Activated naive CD8-positive, alpha-beta T cell treated with anti-CD3 and anti-CD28 coated beads, Interleukin-2, amount 50 U/mL, for 24 hours (primary cell): ENCODE measurements at regions not wholly inside any gene's neighbourhood (a gene's known extent, or its start where the extent isn't known, plus 50 kb on each side); places are given as distances from the start of the nearest gene placed in this dataset.

Experiments
- ATAC-seq: fragments of 150-1000 bp; cut with Tn5 transposase; one replicate; pipeline ENCODE4 v1.10.0; 2021
- DNase-seq: peaks from one replicate; pipeline ENCODE4 v3.0.0; 2021
- H3K27ac Mint-ChIP-seq: one replicate; pipeline ENCODE4 v1.8.0; 2021; ENCODE audit warnings: mild to moderate bottlenecking, mixed read lengths
- H3K27me3 Mint-ChIP-seq: one replicate; pipeline ENCODE4 v1.8.0; 2021; ENCODE audit warnings: mixed read lengths
- H3K36me3 Mint-ChIP-seq: one replicate; pipeline ENCODE4 v1.8.0; 2021; ENCODE audit warnings: low read depth, mixed read lengths
- H3K4me1 Mint-ChIP-seq: one replicate; pipeline ENCODE4 v1.8.0; 2021; ENCODE audit warnings: mixed read lengths
- H3K4me3 Mint-ChIP-seq: one replicate; pipeline ENCODE4 v1.8.0; 2021; ENCODE audit warnings: mild to moderate bottlenecking, moderate library complexity, mixed read lengths
- H3K9me3 Mint-ChIP-seq: one replicate; pipeline ENCODE4 v1.8.0; 2021; ENCODE audit warnings: mixed read lengths

DNA sequence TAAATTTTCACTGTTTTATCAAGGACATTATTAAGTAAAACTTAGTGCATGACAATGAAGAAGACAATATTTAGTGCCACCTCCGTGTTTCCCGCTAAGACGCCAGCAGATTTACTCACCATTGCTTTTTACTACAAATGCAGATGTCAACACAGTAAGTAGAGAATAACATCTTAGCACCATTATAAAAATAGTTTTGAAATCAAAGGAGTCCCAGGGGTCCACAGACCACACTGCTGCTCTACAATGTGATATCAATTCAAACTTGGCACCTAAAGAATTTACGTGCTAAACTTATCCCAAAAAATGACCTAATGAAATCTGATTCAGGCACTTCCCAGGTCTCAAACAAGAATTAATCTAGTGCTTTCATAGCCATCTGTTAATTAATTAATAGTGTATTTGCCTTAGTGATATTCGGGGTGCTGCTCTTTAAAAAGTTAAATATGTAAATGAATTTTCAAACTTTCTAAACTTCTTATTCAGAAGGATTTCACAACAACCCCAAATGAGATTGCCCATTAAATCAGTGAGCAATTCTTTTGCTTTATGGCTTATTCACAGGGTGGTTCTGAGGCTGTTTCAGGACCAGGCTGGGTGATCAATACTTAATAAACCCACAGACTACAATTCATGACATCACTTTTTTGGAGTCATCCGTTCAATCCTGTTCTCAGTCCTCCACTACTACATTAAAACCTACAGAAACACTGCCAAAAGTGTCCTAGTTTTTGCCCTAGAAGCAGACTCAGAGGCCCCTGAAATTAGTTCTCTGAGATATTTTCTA lies 161.3 kb upstream of the LMNTD1 start:
- DNase-seq (no peak), ATAC-seq (no peak)
- H3K27ac Mint-ChIP-seq = no peak overlapping the region
- H3K36me3 Mint-ChIP-seq = no peaks in the 10 kb centered on the region
- no peaks in the 10 kb centered on the region for H3K4me1 Mint-ChIP-seq
- no peaks in the 10 kb centered on the region for H3K27me3 Mint-ChIP-seq
- no peak overlapping the region for H3K4me3 Mint-ChIP-seq
- peaks cover 5% of the 10 kb centered on the region for H3K9me3 Mint-ChIP-seq

DNA sequence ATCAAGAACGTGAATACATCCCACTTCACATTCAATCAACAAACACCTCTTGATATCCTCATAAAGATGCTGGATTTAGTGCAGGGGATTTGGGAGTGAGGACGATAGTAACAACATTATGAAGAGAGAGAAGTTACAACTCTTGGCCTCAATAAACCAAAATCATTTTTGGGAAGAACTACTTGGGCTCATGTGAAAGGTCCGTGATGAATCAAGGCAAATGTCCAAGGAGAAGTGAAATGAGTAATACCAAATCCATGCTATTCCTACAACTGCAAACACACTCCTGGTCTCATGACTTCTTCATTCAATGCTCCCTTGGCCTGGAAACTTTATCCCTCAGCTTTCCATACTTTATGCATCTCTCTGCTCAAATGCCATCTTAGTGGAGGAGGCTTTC lies 162.0 kb upstream of the LMNTD1 start:
- Mint-ChIP-seq H3K27ac (no peak overlapping the region), H3K27me3 (no peaks in the 10 kb centered on the region)
- no peak for DNase-seq

DNA sequence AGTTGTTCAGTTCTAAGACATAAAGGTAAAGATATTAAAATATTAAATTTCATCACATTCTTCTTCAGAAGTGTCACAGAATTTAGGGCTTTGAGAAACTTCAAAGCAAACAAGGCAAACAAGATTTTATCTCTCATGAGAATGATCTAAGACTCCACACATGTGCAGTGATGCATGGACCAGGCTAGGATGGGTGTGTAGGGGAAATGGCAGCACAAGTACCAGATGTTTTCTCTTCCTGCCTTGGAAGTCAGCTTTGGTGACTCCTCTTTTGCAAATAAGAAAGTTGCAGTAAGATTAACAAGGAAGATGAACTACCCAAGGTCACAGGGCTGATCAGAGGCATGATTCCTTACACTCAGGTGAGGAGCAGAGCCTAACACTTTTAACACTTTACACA lies 163.8 kb upstream of the LMNTD1 start:
- Mint-ChIP-seq H3K27ac (no peak overlapping the region), H3K27me3 (no peaks in the 10 kb centered on the region), H3K4me3 (no peak overlapping the region), H3K4me1 (no peaks in the 10 kb centered on the region), H3K9me3 (no peaks in the 10 kb centered on the region), H3K36me3 (no peaks in the 10 kb centered on the region)
- DNase-seq = no peak
- ATAC-seq = no peak

More for the DNA sequence above, 162.0 kb upstream of the LMNTD1 start:
- Mint-ChIP-seq H3K36me3 (no peaks in the 10 kb centered on the region), H3K4me1 (no peaks in the 10 kb centered on the region), H3K9me3 (peaks cover 5% of the 10 kb centered on the region), H3K4me3 (no peak overlapping the region)
- ATAC-seq = no peak

DNA sequence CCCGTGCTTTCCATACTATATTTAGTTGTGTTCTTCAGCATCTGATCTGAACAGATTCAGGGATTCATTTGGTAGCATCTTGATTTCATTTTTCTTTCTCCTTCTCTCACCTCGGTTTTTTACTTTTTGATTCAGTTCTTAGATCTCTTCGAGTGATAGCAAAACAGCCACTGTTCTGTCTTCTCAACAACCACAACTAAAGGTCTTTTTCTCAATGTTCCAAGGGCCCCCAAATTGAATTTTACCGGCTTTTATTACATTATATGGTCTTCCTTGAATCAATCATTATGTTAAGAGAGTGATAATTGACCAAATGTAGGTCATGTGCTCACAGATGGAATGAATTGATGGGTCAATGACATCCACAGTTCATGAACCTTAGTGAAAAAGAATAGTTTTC lies 164.5 kb upstream of the LMNTD1 start:
- Mint-ChIP-seq H3K9me3 (no peaks in the 10 kb centered on the region), H3K4me3 (no peak overlapping the region), H3K27me3 (no peaks in the 10 kb centered on the region), H3K4me1 (no peaks in the 10 kb centered on the region), H3K36me3 (no peaks in the 10 kb centered on the region), H3K27ac (no peak overlapping the region)
- DNase-seq (no peak), ATAC-seq (no peak)

DNA sequence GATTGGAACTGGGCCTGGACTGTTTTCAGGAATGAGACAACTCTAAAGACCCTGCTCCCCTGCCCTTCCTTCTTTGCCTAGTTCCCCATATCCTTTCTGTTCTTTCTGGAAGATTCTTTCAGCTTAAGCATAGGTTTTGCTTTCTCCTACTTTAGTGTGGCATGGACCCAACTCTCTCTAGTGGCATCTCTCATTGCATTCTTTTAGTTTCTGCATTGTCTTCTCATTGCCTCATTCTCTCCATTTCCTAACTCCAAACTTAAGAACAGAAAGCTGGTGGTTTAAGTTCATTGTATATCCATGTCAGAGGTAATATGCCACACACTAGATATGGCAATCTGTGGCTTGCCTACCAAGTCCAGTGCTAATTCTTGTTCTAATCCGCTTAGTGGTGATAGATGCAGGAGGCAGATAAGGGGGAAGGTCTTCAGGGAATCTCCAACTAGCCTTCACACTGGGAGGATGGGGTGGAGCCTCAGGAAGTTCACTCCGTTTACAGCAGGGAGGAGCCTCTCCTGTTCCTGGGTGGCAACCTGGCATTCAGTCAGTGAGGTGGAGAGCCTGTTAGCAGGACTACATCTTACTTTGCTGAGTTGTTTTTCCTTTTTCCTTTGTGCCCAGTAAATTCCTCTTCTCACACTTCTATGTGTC lies 165.1 kb upstream of the LMNTD1 start:
- Mint-ChIP-seq H3K27ac (no peak overlapping the region), H3K36me3 (no peaks in the 10 kb centered on the region), H3K4me3 (no peak overlapping the region), H3K9me3 (no peaks in the 10 kb centered on the region), H3K4me1 (no peaks in the 10 kb centered on the region), H3K27me3 (no peaks in the 10 kb centered on the region)
- ATAC-seq (no peak), DNase-seq (no peak)

DNA sequence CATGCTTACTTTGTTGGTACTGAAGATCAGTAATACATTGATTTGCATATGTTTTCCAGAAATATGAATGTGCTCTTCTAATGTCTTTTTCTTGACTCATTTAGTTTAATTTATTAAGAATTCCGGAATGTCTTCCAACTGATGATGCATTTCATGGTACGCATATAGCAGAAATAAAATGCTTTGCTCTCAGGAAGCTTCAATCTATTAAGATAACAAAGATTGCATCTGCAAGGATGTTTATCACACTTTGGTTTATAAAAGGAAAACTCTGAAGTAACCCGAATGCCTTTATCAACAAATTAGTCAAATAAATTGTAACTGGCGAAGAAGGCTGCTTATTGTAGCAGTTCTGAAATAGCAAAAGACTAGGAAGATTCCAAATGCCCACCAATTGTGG lies 166.4 kb upstream of the LMNTD1 start:
- Mint-ChIP-seq H3K4me1 (no peaks in the 10 kb centered on the region), H3K4me3 (no peak overlapping the region), H3K27me3 (no peaks in the 10 kb centered on the region), H3K9me3 (no peaks in the 10 kb centered on the region), H3K36me3 (no peaks in the 10 kb centered on the region), H3K27ac (no peak overlapping the region)
- no peak for ATAC-seq
- DNase-seq = no peak

DNA sequence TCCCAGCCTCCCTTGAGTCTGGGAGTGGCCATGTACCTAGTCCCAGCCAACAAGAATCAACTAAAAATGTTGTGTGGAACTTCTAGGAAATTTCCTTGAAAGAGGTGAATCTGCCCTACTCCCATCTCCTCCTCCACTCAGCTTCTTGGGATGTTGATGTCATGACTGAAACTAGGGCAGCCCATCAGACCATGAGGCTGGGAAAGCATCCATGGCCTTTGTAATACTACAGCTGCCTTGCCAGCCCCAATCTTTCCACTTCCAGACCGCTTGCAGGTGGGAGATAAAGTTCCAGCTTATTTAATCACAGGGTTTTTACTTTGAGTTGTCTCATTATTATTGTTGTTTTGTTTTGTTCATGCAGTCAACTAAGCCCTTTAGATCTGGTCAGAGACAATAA lies 170.3 kb upstream of the LMNTD1 start:
- Mint-ChIP-seq H3K36me3 (no peaks in the 10 kb centered on the region), H3K4me3 (no peak overlapping the region), H3K9me3 (no peaks in the 10 kb centered on the region), H3K27ac (no peak overlapping the region), H3K27me3 (no peaks in the 10 kb centered on the region), H3K4me1 (no peaks in the 10 kb centered on the region)
- DNase-seq = no peak
- no peak for ATAC-seq

DNA sequence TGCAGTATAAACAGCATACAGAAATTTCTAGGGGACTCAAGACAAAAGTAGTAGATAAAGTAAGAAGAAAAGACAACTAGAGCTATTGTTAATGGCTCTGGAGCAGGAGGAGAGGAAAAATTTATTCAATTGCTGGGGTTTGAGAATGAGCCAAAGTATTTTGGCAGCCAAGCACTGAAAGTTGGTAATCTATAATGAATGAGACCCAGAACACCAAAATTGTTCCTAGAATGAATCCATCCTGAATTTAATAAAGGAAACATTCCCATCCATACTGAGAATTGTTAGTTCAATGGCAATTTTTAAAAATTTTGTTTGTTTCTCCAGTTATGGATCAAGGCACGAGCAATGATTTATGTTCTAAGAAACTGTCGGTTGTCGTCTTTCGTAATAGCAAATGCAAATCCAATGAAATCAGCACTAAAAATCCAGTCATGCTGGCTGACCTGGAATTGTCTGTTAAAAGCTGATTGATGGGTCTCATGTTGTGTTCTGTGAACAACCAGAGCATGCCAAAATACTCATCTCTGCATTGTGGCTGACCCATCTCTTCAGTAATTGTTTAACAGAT lies 170.9 kb upstream of the LMNTD1 start:
- no peaks in the 10 kb centered on the region for H3K9me3 Mint-ChIP-seq
- no peaks in the 10 kb centered on the region for H3K4me1 Mint-ChIP-seq
- no peak for DNase-seq
- no peaks in the 10 kb centered on the region for H3K27me3 Mint-ChIP-seq
- H3K36me3 Mint-ChIP-seq = no peaks in the 10 kb centered on the region
- no peak overlapping the region for H3K27ac Mint-ChIP-seq
- ATAC-seq = no peak
- no peak overlapping the region for H3K4me3 Mint-ChIP-seq

DNA sequence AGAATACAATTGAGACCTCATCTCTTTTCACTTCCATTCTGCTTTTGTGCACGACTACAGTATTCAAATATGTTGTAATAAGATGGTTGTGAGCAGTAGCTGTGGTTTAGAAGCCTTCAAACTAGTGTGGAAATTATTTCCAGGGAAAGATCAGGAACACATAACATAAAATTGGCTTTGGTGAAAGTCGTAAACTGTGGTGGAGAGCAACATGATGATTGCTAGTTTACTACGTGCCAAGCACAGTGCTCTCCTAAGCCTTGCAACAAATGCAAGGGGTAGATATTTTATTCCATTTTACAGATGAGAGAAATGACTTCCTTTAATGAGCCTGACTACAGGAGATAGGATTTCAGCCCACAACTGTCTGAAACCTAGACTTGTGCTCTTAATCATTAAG lies 172.4 kb upstream of the LMNTD1 start:
- DNase-seq (no peak), ATAC-seq (no peak)
- no peak overlapping the region for H3K4me3 Mint-ChIP-seq
- no peaks in the 10 kb centered on the region for H3K36me3 Mint-ChIP-seq
- no peak overlapping the region for H3K27ac Mint-ChIP-seq
- H3K4me1 Mint-ChIP-seq = no peaks in the 10 kb centered on the region
- no peaks in the 10 kb centered on the region for H3K27me3 Mint-ChIP-seq
- H3K9me3 Mint-ChIP-seq = no peaks in the 10 kb centered on the region

DNA sequence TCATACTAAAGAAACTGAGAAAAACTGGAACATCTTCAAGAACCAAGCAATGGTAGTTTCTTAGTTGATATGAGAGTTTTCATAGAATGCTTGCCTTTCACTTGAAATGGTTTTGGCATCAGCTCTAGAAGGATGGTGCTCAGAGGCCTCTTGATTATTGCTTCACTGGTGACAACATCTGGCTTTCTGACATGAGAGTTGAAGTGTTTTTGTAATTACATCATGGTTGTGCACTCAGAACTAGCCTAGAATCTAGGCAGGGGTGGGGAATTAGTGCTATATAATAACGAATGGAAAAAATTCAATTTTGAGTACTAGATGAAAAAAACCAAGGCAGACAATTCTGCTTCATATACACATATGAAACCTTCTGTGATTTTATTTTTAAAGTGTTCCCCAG lies 172.8 kb upstream of the LMNTD1 start:
- DNase-seq = no peak
- no peaks in the 10 kb centered on the region for H3K36me3 Mint-ChIP-seq
- ATAC-seq = no peak
- H3K9me3 Mint-ChIP-seq = no peaks in the 10 kb centered on the region
- no peak overlapping the region for H3K4me3 Mint-ChIP-seq
- H3K27me3 Mint-ChIP-seq = no peaks in the 10 kb centered on the region
- no peak overlapping the region for H3K27ac Mint-ChIP-seq
- no peaks in the 10 kb centered on the region for H3K4me1 Mint-ChIP-seq

DNA sequence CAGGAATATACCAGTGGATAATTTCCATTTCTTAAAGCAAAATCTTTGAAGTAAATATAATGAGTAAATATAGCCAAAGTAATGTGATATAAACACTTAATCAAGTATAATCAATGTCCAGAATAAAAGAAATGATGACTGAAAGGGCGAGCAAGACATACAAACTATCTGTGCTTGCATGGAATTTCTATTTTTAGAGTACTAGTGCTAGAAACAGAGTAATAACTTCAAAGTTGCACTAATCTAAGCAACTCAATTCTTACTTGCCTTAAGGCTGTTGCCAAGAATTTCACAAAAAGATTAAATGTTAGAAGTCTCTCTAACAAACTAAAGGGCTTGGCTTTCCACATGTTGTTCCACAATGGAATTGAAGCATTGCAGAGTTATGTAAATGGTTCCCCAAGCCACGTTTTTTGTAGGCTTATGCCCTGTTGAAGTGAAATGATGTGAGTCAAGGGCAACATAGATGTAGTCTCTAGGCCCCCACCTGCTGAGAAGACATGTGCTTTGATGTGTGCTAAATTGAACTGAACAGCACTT lies 175.0 kb upstream of the LMNTD1 start:
- Mint-ChIP-seq H3K27ac (no peak overlapping the region), H3K4me3 (no peak overlapping the region), H3K4me1 (no peaks in the 10 kb centered on the region), H3K27me3 (no peaks in the 10 kb centered on the region), H3K9me3 (no peaks in the 10 kb centered on the region), H3K36me3 (no peaks in the 10 kb centered on the region)
- no peak for ATAC-seq
- no peak for DNase-seq

DNA sequence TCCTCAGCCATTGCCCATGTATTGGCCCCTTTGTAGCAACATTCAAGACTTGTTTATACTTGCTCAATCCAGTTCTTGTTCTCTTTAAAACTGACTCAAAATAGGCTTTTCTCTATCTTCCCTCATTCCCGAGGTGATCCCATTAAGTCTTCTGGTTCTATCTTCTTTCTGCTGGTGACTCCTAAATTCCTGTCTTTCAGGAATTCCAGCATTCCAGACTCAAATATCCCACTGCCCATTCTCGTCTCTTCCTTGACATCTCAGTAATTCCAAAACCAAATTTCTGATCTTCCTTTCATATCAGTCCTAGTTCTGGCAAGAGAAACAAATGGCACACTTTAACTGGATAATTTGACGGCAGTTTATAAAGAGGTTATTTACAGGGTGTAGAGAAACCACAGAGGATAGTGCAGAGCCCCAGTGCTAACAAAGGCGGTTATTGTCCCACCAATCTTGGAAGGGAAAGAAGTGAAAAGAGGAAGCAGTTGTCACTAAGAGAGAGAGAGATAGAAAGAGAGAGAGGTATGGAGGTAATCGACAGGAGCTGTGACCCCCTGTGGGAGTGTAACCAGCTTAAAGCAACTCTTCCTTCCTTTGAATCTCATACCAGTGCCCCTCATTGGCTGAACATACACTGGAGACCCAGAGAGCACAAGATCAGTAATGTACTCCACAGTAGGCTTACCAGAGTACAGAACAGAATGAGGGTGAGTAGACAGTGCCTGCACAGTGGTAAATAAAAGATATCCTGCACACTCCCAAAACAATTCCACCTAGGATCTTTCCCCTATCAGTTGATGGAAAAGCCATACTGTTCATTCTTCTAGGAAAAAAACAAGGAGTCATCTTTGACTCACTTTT lies 177.6 kb upstream of the LMNTD1 start:
- DNase-seq (no peak), ATAC-seq (no peak)
- no peaks in the 10 kb centered on the region for H3K9me3 Mint-ChIP-seq
- no peaks in the 10 kb centered on the region for H3K27me3 Mint-ChIP-seq
- H3K36me3 Mint-ChIP-seq = no peaks in the 10 kb centered on the region
- H3K27ac Mint-ChIP-seq = no peak overlapping the region
- H3K4me3 Mint-ChIP-seq = no peak overlapping the region
- no peaks in the 10 kb centered on the region for H3K4me1 Mint-ChIP-seq

DNA sequence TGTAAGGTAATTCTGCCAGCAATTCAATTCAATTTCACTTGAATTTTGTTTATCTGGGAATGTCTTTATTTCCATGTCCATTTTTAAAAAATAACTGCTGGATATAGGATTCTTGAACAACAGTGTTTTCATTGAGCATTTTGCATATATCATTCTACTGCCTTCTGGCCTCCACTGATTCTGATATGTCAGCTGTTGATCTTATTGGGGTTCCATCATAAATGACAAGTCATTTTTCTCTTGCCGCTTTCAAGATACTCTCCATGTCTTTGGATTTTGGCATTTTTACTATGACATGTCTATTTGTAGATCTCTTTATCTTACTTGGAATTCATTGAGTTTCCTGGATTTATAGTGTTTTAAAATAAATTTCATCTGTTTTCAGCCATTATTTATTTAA lies 180.5 kb upstream of the LMNTD1 start:
- H3K27me3 Mint-ChIP-seq = no peaks in the 10 kb centered on the region
- H3K27ac Mint-ChIP-seq = no peak overlapping the region
- H3K36me3 Mint-ChIP-seq = no peaks in the 10 kb centered on the region
- H3K4me1 Mint-ChIP-seq = no peaks in the 10 kb centered on the region
- no peak overlapping the region for H3K4me3 Mint-ChIP-seq
- ATAC-seq = no peak
- DNase-seq = no peak
- H3K9me3 Mint-ChIP-seq = peaks cover 8% of the 10 kb centered on the region

DNA sequence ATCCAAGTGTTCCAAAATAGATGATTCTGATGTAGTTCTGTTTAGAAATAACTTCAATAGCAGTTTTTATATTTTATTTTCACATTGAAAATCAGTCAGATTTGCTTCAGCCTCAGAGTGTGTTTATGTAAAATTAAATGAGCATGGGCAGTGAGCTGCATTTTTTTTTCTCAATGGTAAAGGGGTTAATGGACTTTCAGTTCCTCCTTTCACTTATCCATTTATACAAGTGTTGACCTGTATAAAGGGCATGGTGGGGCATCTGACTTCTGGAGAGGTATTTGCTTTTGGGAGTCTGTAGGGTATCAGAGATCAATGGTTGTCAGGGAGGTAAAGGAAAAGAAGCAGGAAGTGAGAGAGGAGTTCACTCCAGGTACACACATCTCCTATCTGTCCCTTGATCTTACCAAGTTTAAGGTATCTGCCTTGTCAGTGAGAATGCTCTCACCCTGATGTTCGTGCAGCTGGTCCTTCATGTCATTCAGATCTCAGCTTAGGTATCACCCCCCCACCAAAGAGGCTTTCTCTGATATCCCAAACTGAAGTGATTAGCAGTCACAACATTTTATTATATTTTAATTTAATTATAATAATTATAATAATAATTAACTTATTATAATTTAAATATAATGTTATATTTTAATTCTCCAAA lies 181.6 kb upstream of the LMNTD1 start:
- H3K4me3 Mint-ChIP-seq = no peak overlapping the region
- H3K4me1 Mint-ChIP-seq = no peaks in the 10 kb centered on the region
- H3K9me3 Mint-ChIP-seq = peaks cover 8% of the 10 kb centered on the region
- ATAC-seq = no peak
- no peaks in the 10 kb centered on the region for H3K27me3 Mint-ChIP-seq
- no peak for DNase-seq
- H3K27ac Mint-ChIP-seq = no peak overlapping the region
- H3K36me3 Mint-ChIP-seq = no peaks in the 10 kb centered on the region
